Panc1 (cell line): ENCODE measurements at regions not wholly inside any gene's neighbourhood (a gene's known extent, or its start where the extent isn't known, plus 50 kb on each side); places are given as distances from the start of the nearest gene placed in this dataset.

Experiments
- ATAC-seq: fragments of 200-7000 bp; cut with Tn5 transposase; 2 replicates; pipeline ENCODE4 v1.9.1; 2020; ENCODE audit warnings: mild to moderate bottlenecking, moderate library complexity
- BruUV-seq: library from RNA; stranded (reverse); fragments of 400-500 nt; replicated peaks from 2 replicates; lab custom pipeline; 2021; lab: Mats Ljungman, UMichigan
- CTCF ChIA-PET: fragments of 300-600 bp; sonication (Branson Sonifier 250); formaldehyde crosslinking; loops from one replicate; lab custom pipeline; 2022; ENCODE audit warnings: antibody characterized with exemption; lab: Charles Lee
- POLR2A ChIA-PET: fragments of 300-600 bp; sonication (Branson Sonifier 250); formaldehyde crosslinking; loops from one replicate; lab custom pipeline; 2022; ENCODE audit warnings: antibody characterized with exemption; lab: Charles Lee
- DNase-seq: peaks from one replicate; pipeline ENCODE4 v3.0.0-alpha.2; 2010; ENCODE audit warnings: low read depth, low spot score
- H3K27ac ChIP-seq: 2 replicates; pipeline ENCODE4 v1.5.1; 2011; ENCODE audit warnings: mild to moderate bottlenecking, low read length, inconsistent platforms
- H3K27me3 ChIP-seq: fragments of 200-500 bp; sonication (Bioruptor generic); 2 replicates; pipeline ENCODE4 v1.6.0; 2014; ENCODE audit warnings: low read length, inconsistent platforms; ENCODE audit not compliant: control insufficient read depth, insufficient read depth
- H3K36me3 ChIP-seq: fragments of 200-500 bp; sonication (Bioruptor generic); 2 replicates; pipeline ENCODE4 v1.5.1; 2014; ENCODE audit warnings: inconsistent platforms, mild to moderate bottlenecking, low read length, moderate library complexity; ENCODE audit not compliant: control insufficient read depth, insufficient read depth
- H3K4me1 ChIP-seq: 2 replicates; pipeline ENCODE4 v1.5.1; 2011; ENCODE audit warnings: inconsistent platforms, mild to moderate bottlenecking, low read length, moderate library complexity; ENCODE audit not compliant: control insufficient read depth, insufficient read depth
- H3K4me3 ChIP-seq, 2 experiments: 2 replicates each; pipeline ENCODE4 v1.5.1; 2011 to 2012; ENCODE audit warnings: low read depth in 2 of 2, low read length in 2 of 2, mild to moderate bottlenecking in 2 of 2, inconsistent platforms in 1 of 2, moderate library complexity in 1 of 2
- H3K9me3 ChIP-seq: fragments of 200-500 bp; sonication (Bioruptor generic); 2 replicates; pipeline ENCODE4 v1.5.1; 2014; ENCODE audit warnings: low read depth, mild to moderate bottlenecking, inconsistent platforms, low read length, moderate library complexity; ENCODE audit not compliant: control insufficient read depth, insufficient read depth
- POLR2AphosphoS5 ChIP-seq: IDR thresholded peaks from 2 replicates; pipeline ENCODE4 v1.6.1; 2012; ENCODE audit warnings: mild to moderate bottlenecking, low read depth, low read length, moderate library complexity
- SIN3A ChIP-seq: IDR thresholded peaks from 2 replicates; pipeline ENCODE4 v1.6.1; 2012; ENCODE audit warnings: low read depth, mild to moderate bottlenecking, low read length, moderate library complexity, borderline replicate concordance; ENCODE audit not compliant: insufficient read depth
- TCF7L2 ChIP-seq: IDR thresholded peaks from 2 replicates; pipeline ENCODE4 v1.6.1; 2011; ENCODE audit warnings: mild to moderate bottlenecking, low read depth, low read length, inconsistent platforms
- in situ Hi-C: cut with HindIII; loops from 2 replicates; pipeline ENCODE4 v1.10.0; 2016; ENCODE audit warnings: low sequenced_read_pairs, low pct_unique_long_range_greater_than_20kb
- intact Hi-C: fragments of 100-400 bp; cut with micrococcal nuclease; formaldehyde crosslinking; loops from one replicate; pipeline ENCODE4 v1.10.0; 2022; ENCODE audit not compliant: unreplicated experiment
- TF ChIP-seq, protein P1 (sequence below), 2 experiments: IDR thresholded peaks; 2 replicates each; pipeline ENCODE4 v1.6.1; 2011 to 2012; ENCODE audit warnings: low read depth in 2 of 2, control low read depth in 1 of 2, low read length in 1 of 2, mild to moderate bottlenecking in 1 of 2, moderate library complexity in 1 of 2; ENCODE audit not compliant: insufficient read depth in 1 of 2
- TF ChIP-seq, protein P2 (sequence below): fragments of 450-650 bp; IDR thresholded peaks from 2 replicates; pipeline ENCODE4 v1.5.1; 2017; ENCODE audit warnings: mild to moderate bottlenecking

DNA sequence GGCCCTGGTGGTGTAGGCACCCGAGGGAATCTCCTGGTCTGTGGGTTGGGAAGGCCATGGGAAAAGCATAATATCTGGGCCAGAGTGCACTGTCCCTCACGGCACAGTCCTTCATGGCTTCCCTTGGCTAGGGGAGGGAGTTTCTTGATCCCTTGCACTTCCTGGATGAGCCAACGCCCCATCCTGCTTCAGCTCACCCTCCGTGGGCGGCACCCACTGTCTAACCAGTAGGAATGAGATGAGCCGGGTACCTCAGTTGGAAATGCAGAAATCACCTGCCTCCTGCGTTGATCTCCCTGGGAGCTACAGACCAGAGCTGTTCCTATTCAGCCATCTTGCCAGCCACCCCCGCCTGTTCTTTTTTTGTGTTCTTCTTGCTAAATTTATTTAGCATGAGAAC lies 134.4 kb downstream of the LEPR start:
- Histone ChIP-seq H3K4me3 (no peak overlapping the region), H3K27me3 (no peaks in the 10 kb centered on the region), H3K27ac (no peak overlapping the region), H3K36me3 (no peaks in the 10 kb centered on the region), H3K4me1 (no peaks in the 10 kb centered on the region), H3K9me3 (no peaks in the 10 kb centered on the region)
- CTCF ChIA-PET: no interaction called here
- DNase-seq (no peak), ATAC-seq (no peak)
- in situ Hi-C loops: no loop called here
- TF ChIP-seq, protein P1, sequence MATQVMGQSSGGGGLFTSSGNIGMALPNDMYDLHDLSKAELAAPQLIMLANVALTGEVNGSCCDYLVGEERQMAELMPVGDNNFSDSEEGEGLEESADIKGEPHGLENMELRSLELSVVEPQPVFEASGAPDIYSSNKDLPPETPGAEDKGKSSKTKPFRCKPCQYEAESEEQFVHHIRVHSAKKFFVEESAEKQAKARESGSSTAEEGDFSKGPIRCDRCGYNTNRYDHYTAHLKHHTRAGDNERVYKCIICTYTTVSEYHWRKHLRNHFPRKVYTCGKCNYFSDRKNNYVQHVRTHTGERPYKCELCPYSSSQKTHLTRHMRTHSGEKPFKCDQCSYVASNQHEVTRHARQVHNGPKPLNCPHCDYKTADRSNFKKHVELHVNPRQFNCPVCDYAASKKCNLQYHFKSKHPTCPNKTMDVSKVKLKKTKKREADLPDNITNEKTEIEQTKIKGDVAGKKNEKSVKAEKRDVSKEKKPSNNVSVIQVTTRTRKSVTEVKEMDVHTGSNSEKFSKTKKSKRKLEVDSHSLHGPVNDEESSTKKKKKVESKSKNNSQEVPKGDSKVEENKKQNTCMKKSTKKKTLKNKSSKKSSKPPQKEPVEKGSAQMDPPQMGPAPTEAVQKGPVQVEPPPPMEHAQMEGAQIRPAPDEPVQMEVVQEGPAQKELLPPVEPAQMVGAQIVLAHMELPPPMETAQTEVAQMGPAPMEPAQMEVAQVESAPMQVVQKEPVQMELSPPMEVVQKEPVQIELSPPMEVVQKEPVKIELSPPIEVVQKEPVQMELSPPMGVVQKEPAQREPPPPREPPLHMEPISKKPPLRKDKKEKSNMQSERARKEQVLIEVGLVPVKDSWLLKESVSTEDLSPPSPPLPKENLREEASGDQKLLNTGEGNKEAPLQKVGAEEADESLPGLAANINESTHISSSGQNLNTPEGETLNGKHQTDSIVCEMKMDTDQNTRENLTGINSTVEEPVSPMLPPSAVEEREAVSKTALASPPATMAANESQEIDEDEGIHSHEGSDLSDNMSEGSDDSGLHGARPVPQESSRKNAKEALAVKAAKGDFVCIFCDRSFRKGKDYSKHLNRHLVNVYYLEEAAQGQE (IDR thresholded peaks at IDR 0.05; ENCODE audit: insufficient read depth in 1 of 2, low read depth in 2 of 2, low read length in 1 of 2): no peak
- no peak for TF ChIP-seq TCF7L2
- BruUV-seq: no TSS peak
- POLR2A ChIA-PET: interaction anchor here (0.6 kb wide), 1 partner anchor 17 kb away, joined by 11 read pairs; no protein-coding TSS in a partner anchor
- intact Hi-C loops: no loop called here

DNA sequence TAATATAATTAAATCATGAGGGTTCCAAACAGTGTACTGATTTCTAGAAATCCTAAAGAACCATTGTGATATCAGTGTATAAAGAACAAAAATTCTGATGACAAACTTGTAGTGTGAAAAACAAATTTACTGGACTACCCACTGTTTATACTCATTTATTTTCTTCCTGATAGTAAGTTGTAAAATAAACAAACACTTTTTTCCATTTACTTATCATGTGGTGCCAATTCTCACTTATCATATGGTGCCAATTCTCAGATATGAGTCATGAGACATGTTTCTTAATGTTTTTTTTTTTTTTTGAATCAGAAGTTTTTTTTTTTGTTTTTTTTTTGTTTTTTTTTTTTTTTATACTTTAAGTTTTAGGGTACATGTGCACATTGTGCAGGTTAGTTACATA lies 137.7 kb downstream of the LEPR start:
- in situ Hi-C loops: no loop called here
- POLR2A ChIA-PET: no interaction called here
- CTCF ChIA-PET: no interaction called here

More for the DNA sequence above, 137.7 kb downstream of the LEPR start:
- no peak for ATAC-seq
- intact Hi-C loops: no loop called here
- BruUV-seq: no TSS peak
- no peak overlapping the region for H3K4me3 ChIP-seq
- no peaks in the 10 kb centered on the region for H3K4me1 ChIP-seq
- no peak overlapping the region for H3K27ac ChIP-seq
- no peaks in the 10 kb centered on the region for H3K27me3 ChIP-seq
- DNase-seq: no peak
- TF ChIP-seq POLR2AphosphoS5 (no peak), TCF7L2 (no peak), SIN3A (no peak)
- TF ChIP-seq, protein P2, sequence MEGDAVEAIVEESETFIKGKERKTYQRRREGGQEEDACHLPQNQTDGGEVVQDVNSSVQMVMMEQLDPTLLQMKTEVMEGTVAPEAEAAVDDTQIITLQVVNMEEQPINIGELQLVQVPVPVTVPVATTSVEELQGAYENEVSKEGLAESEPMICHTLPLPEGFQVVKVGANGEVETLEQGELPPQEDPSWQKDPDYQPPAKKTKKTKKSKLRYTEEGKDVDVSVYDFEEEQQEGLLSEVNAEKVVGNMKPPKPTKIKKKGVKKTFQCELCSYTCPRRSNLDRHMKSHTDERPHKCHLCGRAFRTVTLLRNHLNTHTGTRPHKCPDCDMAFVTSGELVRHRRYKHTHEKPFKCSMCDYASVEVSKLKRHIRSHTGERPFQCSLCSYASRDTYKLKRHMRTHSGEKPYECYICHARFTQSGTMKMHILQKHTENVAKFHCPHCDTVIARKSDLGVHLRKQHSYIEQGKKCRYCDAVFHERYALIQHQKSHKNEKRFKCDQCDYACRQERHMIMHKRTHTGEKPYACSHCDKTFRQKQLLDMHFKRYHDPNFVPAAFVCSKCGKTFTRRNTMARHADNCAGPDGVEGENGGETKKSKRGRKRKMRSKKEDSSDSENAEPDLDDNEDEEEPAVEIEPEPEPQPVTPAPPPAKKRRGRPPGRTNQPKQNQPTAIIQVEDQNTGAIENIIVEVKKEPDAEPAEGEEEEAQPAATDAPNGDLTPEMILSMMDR: no peak
- TF ChIP-seq, protein P1 (IDR thresholded peaks at IDR 0.05; ENCODE audit: insufficient read depth in 1 of 2, low read depth in 2 of 2, low read length in 1 of 2): no peak
- H3K9me3 ChIP-seq: no peaks in the 10 kb centered on the region
- no peaks in the 10 kb centered on the region for H3K36me3 ChIP-seq
